B cell (primary cell): ENCODE measurements at regions not wholly inside any gene's neighbourhood (a gene's known extent, or its start where the extent isn't known, plus 50 kb on each side); places are given as distances from the start of the nearest gene placed in this dataset.

Source experiments
- ATAC-seq: fragments of 200-7000 bp; cut with Tn5 transposase; one replicate; pipeline ENCODE4 v1.10.0; 2021; ENCODE audit warnings: low read depth, mild to moderate bottlenecking, moderate number of reproducible peaks, moderate library complexity
- CTCF ChIA-PET: fragments of 350-600 bp; sonication (Branson Sonifier 250); formaldehyde crosslinking; loops from one replicate; lab custom pipeline; 2021; ENCODE audit warnings: antibody characterized with exemption, inconsistent platforms; lab: Charles Lee
- POLR2A ChIA-PET: fragments of 350-600 bp; sonication (Branson Sonifier 250); formaldehyde crosslinking; loops from one replicate; lab custom pipeline; 2021; ENCODE audit warnings: antibody characterized with exemption; lab: Charles Lee
- DNase-seq: peaks from one replicate; pipeline ENCODE4 v3.0.0; 2013
- H2AFZ ChIP-seq: 2 replicates; pipeline ENCODE4 v1.6.1; 2012; ENCODE audit warnings: mild to moderate bottlenecking, low read depth, low read length; ENCODE audit not compliant: insufficient read depth, poor library complexity, severe bottlenecking
- H3K27ac ChIP-seq, 2 donors: 1 replicate in 1 of 2; 2 replicates in 1 of 2; pipeline ENCODE4 v1.5.1; 2012 to 2013; ENCODE audit warnings: low read length in 2 of 2, mild to moderate bottlenecking in 2 of 2, moderate library complexity in 1 of 2
- H3K27me3 ChIP-seq, 4 experiments: fragments of 200-600 bp in 1 of 4; sonication (generic) in 1 of 4; replicated peaks in 1 of 4; 1 replicate in 2 of 4; 2 replicates in 2 of 4; pipeline versions ENCODE4 v1.6.1 to v1.7.0; 2013 to 2016; ENCODE audit warnings: low read length in 3 of 4, mild to moderate bottlenecking in 2 of 4, mixed read lengths in 1 of 4, moderate library complexity in 1 of 4; ENCODE audit not compliant: insufficient read depth in 4 of 4, control insufficient read depth in 3 of 4; ENCODE audit errors: control extremely low read depth in 1 of 4
- H3K36me3 ChIP-seq, 2 experiments: replicated peaks in 1 of 2; 1 replicate in 1 of 2; 2 replicates in 1 of 2; pipeline versions ENCODE4 v1.6.1 to v1.7.1; 2013; ENCODE audit warnings: low read length in 1 of 2; ENCODE audit not compliant: insufficient read depth in 2 of 2, control insufficient read depth in 1 of 2; ENCODE audit errors: control extremely low read depth in 1 of 2, extremely low read depth in 1 of 2
- H3K4me1 ChIP-seq, 2 donors: fragments of 200-600 bp in 1 of 2; sonication (generic) in 1 of 2; 1 replicate in 1 of 2; 2 replicates in 1 of 2; pipeline versions ENCODE4 v1.5.1 to v1.6.1; 2013 to 2017; ENCODE audit warnings: low read length in 2 of 2; ENCODE audit not compliant: control insufficient read depth in 2 of 2, insufficient read depth in 2 of 2
- H3K4me2 ChIP-seq: replicated peaks from 2 replicates; pipeline ENCODE3; 2012; ENCODE audit warnings: mild to moderate bottlenecking, low read depth, low read length; ENCODE audit not compliant: poor library complexity, severe bottlenecking
- H3K4me3 ChIP-seq, 5 experiments: fragments of 200-600 bp in 1 of 5; sonication (generic) in 1 of 5; 1 replicate in 3 of 5; 2 replicates in 2 of 5; pipeline versions ENCODE4 v1.5.1 to v1.7.0; 2011 to 2016; ENCODE audit warnings: low read length in 4 of 5, mild to moderate bottlenecking in 4 of 5, low read depth in 2 of 5, control low read depth in 1 of 5, moderate library complexity in 1 of 5; ENCODE audit not compliant: insufficient read depth in 1 of 5; ENCODE audit errors: control extremely low read depth in 1 of 5, extremely low read depth in 1 of 5
- H3K79me2 ChIP-seq: fragments of 200-600 bp; sonication (generic); one replicate; pipeline ENCODE4 v1.6.0; 2016; ENCODE audit warnings: low read length; ENCODE audit not compliant: control insufficient read depth, insufficient read depth
- H3K9ac ChIP-seq: fragments of 200-600 bp; sonication (generic); 2 replicates; pipeline ENCODE4 v1.6.1; 2017; ENCODE audit warnings: mild to moderate bottlenecking, low read length, moderate library complexity
- H3K9me3 ChIP-seq, 3 donors: one replicate each; pipeline versions ENCODE4 v1.6.1 to v1.7.1; 2013; ENCODE audit warnings: low read length in 2 of 3; ENCODE audit not compliant: control insufficient read depth in 2 of 3, insufficient read depth in 1 of 3; ENCODE audit errors: control extremely low read depth in 1 of 3
- H4K20me1 ChIP-seq: 2 replicates; pipeline ENCODE4 v1.6.0; 2012; ENCODE audit warnings: mild to moderate bottlenecking, low read length; ENCODE audit not compliant: insufficient read depth, control insufficient read depth, poor library complexity, severe bottlenecking
- H3K27ac Mint-ChIP-seq: one replicate; pipeline ENCODE4 v1.8.0; 2021; ENCODE audit warnings: mixed read lengths
- H3K27me3 Mint-ChIP-seq: one replicate; pipeline ENCODE4 v1.8.0; 2021; ENCODE audit warnings: mixed read lengths
- H3K4me1 Mint-ChIP-seq: one replicate; pipeline ENCODE4 v1.8.0; 2021; ENCODE audit warnings: mixed read lengths
- H3K4me3 Mint-ChIP-seq: one replicate; pipeline ENCODE4 v1.8.0; 2021; ENCODE audit warnings: mixed read lengths
- H3K9me3 Mint-ChIP-seq: one replicate; pipeline ENCODE4 v1.8.0; 2022; ENCODE audit warnings: mixed read lengths; ENCODE audit not compliant: insufficient read depth
- EZH2 ChIP-seq: IDR thresholded peaks from 2 replicates; pipeline ENCODE4 v1.6.1; 2012; ENCODE audit warnings: borderline replicate concordance, low read depth, mild to moderate bottlenecking, moderate library complexity, low read length; ENCODE audit not compliant: insufficient read depth, poor library complexity, severe bottlenecking
- WGBS: methylation state at CpG from one replicate; pipeline ENCODE4 v1.1.5; 2013; ENCODE audit warnings: missing lambda C conversion rate; ENCODE audit not compliant: insufficient coverage; 5-methylcytosine and 5-hydroxymethylcytosine counted together
- intact Hi-C: fragments of 100-400 bp; cut with micrococcal nuclease; formaldehyde crosslinking; loops from one replicate; pipeline ENCODE4 v1.10.0; 2022
- TF ChIP-seq, protein P1 (sequence below): fragments of 200-600 bp; IDR thresholded peaks from one replicate; pipeline ENCODE4 v1.8.0; 2022; ENCODE audit warnings: antibody characterized with exemption, mild to moderate bottlenecking

- Histone ChIP-seq H3K9ac (no peak overlapping the region), H3K4me3 (no peak overlapping the region), H2AFZ (no peak overlapping the region), H3K4me2 (no peak overlapping the region), H3K79me2 (no peaks in the 10 kb centered on the region), H3K27me3 (no peaks in the 10 kb centered on the region), H3K4me1 (no peaks in the 10 kb centered on the region), H3K36me3 (no peaks in the 10 kb centered on the region), H3K9me3 (no peaks in the 10 kb centered on the region), H4K20me1 (no peaks in the 10 kb centered on the region), H3K27ac (no peak overlapping the region)
- ATAC-seq (no peak), DNase-seq (no peak)
- ChIA-PET CTCF (no interaction called here), POLR2A (no interaction called here)
- Mint-ChIP-seq H3K4me3 (no peak overlapping the region), H3K9me3 (no peaks in the 10 kb centered on the region), H3K4me1 (no peaks in the 10 kb centered on the region), H3K27me3 (no peaks in the 10 kb centered on the region), H3K27ac (no peak overlapping the region)
- 70% methylated on average over 3 of the region's 3 CpGs for WGBS
- TF ChIP-seq, protein P1, sequence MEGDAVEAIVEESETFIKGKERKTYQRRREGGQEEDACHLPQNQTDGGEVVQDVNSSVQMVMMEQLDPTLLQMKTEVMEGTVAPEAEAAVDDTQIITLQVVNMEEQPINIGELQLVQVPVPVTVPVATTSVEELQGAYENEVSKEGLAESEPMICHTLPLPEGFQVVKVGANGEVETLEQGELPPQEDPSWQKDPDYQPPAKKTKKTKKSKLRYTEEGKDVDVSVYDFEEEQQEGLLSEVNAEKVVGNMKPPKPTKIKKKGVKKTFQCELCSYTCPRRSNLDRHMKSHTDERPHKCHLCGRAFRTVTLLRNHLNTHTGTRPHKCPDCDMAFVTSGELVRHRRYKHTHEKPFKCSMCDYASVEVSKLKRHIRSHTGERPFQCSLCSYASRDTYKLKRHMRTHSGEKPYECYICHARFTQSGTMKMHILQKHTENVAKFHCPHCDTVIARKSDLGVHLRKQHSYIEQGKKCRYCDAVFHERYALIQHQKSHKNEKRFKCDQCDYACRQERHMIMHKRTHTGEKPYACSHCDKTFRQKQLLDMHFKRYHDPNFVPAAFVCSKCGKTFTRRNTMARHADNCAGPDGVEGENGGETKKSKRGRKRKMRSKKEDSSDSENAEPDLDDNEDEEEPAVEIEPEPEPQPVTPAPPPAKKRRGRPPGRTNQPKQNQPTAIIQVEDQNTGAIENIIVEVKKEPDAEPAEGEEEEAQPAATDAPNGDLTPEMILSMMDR = no peak
- no peak for TF ChIP-seq EZH2
- intact Hi-C loops = no loop called here
Observed at GRCh38 chr5:161230221-161230620, 316.3 kb downstream of the GABRB2 start.

GRCh38 chr5:161219816-161220215, 326.7 kb downstream of the GABRB2 start:
- TF ChIP-seq, protein P1 = no peak
- TF ChIP-seq EZH2 = no peak
- Mint-ChIP-seq H3K27me3 (no peaks in the 10 kb centered on the region), H3K9me3 (peaks cover 3% of the 10 kb centered on the region), H3K4me3 (no peak overlapping the region), H3K4me1 (no peaks in the 10 kb centered on the region), H3K27ac (no peak overlapping the region)
- ChIA-PET POLR2A (no interaction called here), CTCF (no interaction called here)
- no peak overlapping the region for H2AFZ ChIP-seq
- no peaks in the 10 kb centered on the region for H3K9me3 ChIP-seq
- no peaks in the 10 kb centered on the region for H3K4me1 ChIP-seq
- ATAC-seq = no peak
- H3K9ac ChIP-seq = no peak overlapping the region
- no peaks in the 10 kb centered on the region for H3K79me2 ChIP-seq
- no peaks in the 10 kb centered on the region for H3K27me3 ChIP-seq
- no peak overlapping the region for H3K27ac ChIP-seq
- intact Hi-C loops = no loop called here
- no peaks in the 10 kb centered on the region for H3K36me3 ChIP-seq
- H3K4me3 ChIP-seq = no peak overlapping the region
- H4K20me1 ChIP-seq = no peaks in the 10 kb centered on the region
- no peak overlapping the region for H3K4me2 ChIP-seq
- no peak for DNase-seq
- 92% methylated on average over 2 of the region's 4 CpGs for WGBS
